ENCODE measurements at regions not wholly inside any gene's neighbourhood (a gene's known extent, or its start where the extent isn't known, plus 50 kb on each side); places are given as distances from the start of the nearest gene placed in this dataset.
A peak's percentile ranks its signal among the peaks of the same experiment; 100 is the strongest.

- DNase-seq: no peak
Measured at GRCh38 chr5:174293006-174293405, 247.5 kb downstream of the NSG2 start.

- DNase-seq: no peak
Measured at GRCh38 chr5:174293481-174293880, 248.0 kb downstream of the NSG2 start.

DNA sequence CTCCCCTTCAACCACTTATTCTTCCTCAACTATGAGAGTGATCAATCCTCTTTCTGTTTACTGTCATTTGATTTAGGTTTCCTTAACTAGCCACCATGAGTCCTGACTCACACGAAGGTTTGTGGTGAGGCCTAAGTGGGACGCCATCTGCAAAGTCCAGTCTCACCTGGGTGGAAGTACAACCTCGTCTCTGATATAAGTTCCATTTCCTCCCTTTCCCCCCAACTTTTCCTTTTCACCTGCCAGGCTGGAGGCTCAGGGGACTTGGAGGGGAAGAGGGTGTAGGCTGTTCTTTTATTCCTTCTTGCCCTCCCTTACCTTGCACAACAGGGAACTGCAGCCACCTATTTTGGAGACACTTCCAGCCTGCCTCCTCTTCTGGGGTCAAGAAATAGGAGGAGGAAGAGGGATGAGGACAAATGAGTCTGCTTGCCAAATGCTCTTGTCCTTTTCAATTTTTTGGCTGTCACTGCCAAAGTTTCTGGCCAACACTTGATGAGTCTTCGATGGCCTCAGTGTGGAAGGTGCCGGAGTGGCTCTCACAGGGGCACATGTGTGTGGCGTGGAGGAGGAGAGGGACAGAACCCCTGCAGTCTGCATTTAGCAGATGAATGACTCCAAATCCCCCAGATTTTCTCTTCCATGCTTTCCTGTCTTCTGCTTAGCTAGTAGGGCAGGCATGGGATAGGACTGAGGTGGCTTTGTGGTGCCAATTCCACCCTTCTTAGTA, 249.6 kb downstream of the NSG2 start:
- no peak for DNase-seq

DNA sequence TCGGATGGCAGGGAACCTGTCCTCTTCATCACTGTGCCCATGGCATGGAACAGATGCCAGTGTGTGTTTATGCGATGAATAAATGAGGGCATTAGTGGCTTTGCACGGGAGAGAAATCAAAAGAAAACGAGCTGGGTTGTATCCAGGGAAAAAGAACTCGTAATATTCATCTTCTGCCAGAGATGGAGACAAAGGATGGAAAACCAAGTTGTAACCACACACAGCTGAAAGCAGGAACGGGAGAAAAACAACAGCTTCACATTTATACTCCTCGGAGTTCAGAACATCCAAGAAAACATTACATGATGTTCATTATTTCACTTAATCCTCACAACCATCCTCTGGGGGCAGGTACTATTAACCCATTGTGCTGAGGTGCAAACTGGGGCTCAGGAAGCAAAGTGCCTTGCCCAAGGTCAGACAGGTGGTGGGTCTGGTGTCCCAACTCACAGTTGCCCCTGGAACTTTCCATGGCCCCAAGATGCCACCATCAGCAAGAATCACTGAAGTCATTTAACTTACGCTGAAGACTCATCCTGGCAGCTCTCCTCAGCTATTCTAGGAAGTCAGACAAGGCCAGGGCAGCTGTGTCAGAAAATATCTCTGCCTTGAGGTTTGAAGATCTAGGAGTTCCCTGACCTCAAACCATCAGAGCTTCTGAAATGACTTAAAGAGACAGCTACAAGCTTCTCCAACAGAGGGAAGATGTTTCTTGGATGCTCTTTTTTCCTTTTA, 250.4 kb downstream of the NSG2 start:
- DNase-seq: no peak

GRCh38 chr5:174300118-174300940, 254.8 kb downstream of the NSG2 start:
- no peak for DNase-seq

GRCh38 chr5:174300941-174301761, 255.6 kb downstream of the NSG2 start:
- DNase-seq: no peak

- no peak for DNase-seq
Measured at GRCh38 chr5:174301848-174302625, 256.5 kb downstream of the NSG2 start.

DNA sequence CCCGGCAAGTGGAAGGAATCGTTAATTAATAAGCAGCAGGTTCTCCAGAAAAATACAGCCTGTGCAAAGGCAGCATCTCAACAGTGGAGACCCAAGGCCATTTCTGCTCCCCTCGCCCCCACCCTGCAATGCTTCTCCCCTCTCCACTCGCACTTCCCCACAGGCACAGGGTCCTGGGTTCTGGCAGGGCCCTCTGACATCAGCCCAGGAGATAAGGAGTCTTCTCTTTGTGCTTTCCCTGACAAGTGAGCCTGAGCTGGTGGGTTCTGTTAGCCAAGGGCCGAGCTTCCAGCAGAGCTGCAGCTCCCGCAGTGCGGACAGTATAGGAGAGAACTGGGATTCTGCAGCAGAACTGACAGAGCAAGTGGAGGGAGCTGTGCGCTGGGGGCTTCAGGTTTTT, 257.5 kb downstream of the NSG2 start:
- DNase-seq: no peak

DNA sequence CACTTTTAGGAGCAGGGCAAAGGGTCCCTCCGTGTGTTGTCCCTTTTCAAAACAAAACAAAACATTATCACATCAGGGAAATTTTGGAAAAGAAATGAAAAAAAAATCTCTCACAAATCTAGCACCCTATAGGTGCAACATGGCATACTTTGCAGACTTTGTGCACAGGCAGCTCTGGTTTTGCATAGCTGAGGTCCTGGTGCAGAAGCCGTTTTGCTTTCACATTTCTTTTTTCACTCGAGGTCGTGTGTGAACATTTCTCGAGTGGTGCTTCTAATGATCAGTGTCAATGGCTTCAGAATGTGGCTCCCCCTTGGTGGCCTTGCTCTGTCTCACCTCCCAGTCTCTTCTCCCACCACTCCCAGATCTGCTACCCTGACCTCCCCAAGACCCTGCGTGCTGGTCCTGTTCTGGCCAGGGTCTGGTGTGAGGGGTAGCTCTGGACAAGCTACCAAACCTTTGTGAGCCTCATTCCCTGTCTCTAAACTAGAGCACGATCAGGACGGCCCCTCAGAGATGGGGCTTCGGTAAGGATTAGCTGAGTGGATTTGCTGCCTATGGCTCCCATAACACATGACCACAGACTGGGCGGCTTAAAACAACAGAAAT, 258.0 kb downstream of the NSG2 start:
- DNase-seq: no peak

DNA sequence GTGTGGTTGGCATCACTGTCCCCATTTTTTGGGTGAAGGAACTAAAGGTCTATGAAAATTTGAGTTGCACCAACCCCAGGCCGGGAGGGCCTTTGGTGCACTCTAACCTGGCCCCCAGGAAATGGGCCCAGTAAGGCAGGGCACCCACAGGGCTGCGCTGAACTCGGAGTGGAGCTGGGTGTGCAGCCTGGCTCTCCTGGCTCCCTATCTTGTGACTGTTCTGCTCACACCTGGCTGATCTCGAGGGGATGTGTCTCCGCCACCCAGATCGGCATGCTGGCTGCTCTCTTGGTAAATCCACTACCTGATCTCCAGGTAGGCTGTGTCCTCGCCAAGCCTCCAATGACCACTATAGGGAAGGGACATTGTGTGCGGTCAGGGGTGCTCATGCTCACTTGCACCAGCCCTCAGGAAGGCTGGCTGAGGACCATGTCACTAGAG, 259.8 kb downstream of the NSG2 start:
- no peak for DNase-seq

DNA sequence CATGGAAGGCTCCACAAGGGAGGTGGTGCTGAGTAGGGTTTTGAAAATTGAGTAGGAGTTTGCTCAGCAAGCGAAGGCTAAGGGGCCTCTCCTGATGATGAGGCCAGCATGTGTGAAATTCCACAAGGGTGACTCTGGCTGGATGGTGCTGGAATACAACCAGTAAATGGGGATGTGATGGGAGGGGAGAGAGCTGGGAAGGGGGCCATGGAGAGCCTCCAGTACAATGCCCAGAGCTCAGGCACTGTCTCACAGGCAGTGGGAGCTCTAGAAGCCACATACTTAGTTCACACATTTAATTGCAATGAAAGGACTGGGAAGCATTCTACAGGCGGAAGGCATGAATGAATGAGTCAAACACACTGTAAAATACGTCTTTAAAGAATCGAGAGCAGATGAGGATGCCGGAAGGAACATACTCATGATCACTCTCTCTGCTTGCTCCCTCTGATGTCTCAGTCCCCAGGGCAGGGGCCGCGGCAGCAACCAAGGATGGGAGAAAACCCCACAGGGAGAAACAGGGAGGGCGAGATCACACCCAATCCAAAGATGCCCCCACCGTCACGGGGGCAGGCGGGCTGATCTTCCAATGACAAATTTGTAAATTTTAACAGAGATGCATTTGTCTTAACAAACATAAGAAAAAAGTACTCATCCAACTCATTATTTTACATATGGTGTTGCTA, 261.0 kb downstream of the NSG2 start:
- DNase-seq: no peak

DNA sequence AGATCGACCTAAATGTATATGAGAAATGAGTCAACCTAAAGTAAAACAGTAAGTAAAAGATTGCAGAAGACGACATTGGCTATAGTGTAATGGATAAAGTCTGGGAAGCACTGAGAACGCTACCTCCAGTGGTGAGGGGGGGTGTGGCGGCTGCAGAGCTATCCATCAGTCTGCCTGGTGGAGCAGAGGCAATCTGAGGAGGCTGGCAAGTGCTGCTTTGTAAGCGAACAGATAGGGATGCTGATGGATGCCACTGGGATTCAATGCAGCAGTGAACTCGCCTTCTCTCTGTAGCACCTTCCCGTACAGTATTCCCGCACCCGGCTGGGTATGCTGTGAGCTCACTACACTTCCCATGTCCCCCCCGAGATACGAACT, 261.5 kb downstream of the NSG2 start:
- no peak for DNase-seq

GRCh38 chr5:174307656-174308271, 262.3 kb downstream of the NSG2 start:
- DNase-seq: no peak

DNA sequence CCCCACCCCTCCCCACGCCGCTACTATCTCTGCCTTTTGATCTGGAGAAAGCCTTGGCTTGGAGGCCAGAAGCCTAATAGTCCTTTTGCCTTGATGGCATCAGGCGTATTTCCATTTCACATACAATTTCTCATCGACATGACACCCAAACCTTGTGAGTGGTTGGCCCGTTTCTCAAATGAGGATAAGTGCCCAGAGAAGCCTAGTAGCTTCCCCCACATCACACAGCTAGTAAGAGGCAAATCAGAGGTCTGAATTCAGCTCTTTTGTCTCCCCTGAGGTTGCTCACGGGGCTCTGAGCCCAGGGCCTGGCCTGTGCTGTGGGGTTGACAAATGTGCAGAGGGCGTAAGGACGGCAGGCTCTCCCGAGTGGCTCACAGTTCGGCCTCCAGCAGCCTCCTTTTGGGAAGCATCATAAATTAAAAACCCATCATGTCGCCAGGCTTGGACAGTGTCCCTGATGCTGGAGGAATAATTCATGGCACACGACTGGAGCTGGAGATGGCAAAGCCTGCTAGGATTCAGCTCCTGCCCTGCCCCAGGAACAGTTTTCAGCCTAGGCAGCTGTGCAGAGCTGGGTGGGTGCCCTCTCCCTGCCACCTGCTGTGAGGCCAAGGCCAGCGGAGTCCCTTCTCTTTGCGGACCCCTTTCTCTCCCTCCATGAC, 263.8 kb downstream of the NSG2 start:
- no peak for DNase-seq

GRCh38 chr5:174310243-174310642, 264.7 kb downstream of the NSG2 start:
- no peak for DNase-seq

- DNase-seq: no peak
Measured at GRCh38 chr5:174310706-174311105, 265.2 kb downstream of the NSG2 start.

DNA sequence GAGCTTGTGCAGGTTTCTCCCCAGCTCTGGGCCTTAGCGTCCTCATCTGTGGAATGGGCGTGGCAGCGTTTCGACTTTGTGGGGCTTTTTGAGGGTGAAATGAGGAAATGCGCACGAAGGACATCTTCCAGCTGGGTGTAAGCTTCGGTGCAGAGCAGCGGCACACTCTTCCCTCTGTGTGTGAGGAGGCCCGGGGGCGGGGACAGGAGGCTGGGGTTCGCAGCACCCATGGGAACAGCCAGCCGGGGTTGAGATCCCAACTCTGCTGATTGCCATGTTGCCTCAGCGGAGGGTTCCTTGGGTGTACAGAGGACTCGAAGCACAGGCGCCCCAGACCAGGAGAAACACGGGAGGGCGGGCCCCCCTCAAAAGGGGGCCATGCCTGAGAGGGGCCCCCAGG, 265.6 kb downstream of the NSG2 start:
- no peak for DNase-seq

DNA sequence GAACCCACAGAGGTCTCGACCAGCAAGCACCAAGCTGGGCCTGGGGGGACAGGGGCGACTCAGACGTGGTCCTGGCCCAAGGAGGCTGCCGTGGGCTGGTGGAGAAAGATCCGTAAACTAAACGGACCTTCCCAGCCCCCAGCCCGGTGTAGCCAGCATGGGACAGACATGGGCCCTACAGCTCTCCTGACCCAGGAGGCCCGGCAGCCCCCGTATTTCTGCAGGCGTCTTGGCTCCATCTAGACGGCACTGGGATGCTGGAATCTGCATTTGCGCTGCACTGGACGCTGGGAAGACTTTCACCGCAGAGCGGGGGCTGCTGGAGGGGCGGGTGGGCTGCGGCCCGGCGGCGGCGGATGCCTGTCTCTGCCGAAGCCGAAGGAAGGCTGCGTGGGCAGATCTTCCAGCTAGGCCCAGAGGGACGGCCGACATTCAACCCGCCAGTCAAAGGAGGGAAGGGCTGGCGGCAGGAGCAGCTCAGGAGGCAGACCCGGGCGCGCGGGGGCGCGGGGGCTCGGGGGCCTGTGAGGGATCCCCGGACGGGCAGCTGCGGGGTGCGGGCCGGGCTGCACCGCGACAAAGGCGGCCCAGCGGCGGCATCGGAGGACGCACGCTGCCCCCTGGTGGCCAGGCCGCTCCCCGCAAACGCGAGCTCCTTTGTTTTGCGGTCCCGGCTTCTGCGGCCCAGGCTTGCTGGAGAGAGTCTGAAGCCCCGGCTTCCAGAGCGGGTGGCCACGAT, 266.2 kb downstream of the NSG2 start:
- DNase-seq: peak; percentile 35 to 37

DNA sequence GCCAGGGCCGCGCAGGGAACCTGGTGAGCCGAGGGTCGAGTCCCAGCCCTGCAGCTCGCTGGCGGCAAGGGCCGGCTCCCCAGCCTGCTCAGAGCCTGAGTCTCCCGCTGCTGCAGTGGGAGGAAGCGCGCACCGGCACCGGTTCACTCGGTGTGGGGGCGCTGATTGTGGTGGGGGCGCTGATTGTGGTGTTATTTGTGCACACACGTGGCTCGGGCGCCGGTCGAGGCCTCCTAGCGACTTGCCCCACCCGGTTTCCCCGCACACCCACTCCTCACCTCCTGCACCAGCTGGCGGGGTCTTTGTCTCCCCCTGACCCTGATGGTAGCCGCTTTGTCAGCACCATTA, 266.7 kb downstream of the NSG2 start:
- no peak for DNase-seq
